ENCODE measurements at regions not wholly inside any gene's neighbourhood (a gene's known extent, or its start where the extent isn't known, plus 50 kb on each side); places are given as distances from the start of the nearest gene placed in this dataset.

- peak; percentile 63 for DNase-seq
Measured at GRCh38 chr14:71586131-71586897, 345.9 kb upstream of the RGS6 start.

GRCh38 chr14:71588028-71588427 lies 344.2 kb upstream of the RGS6 start:
- no peak for DNase-seq

GRCh38 chr14:71588576-71589215 lies 343.5 kb upstream of the RGS6 start:
- DNase-seq, result no peak

- no peak for DNase-seq
Measured at GRCh38 chr14:71589609-71590008, 342.6 kb upstream of the RGS6 start.

GRCh38 chr14:71590131-71590530 lies 342.1 kb upstream of the RGS6 start:
- DNase-seq, result no peak

GRCh38 chr14:71591231-71591630 lies 341.0 kb upstream of the RGS6 start:
- no peak for DNase-seq

- DNase-seq, result no peak
Measured at GRCh38 chr14:71591929-71592328, 340.3 kb upstream of the RGS6 start.

- DNase-seq, result no peak
Measured at GRCh38 chr14:71592361-71592760, 339.9 kb upstream of the RGS6 start.

GRCh38 chr14:71593966-71594365 lies 338.3 kb upstream of the RGS6 start:
- no peak for DNase-seq

- DNase-seq, result no peak
Measured at GRCh38 chr14:71594821-71595220, 337.4 kb upstream of the RGS6 start.

GRCh38 chr14:71595441-71595840 lies 336.8 kb upstream of the RGS6 start:
- DNase-seq, result no peak

GRCh38 chr14:71597287-71597920 lies 334.8 kb upstream of the RGS6 start:
- no peak for DNase-seq

- no peak for DNase-seq
Measured at GRCh38 chr14:71597955-71598660, 334.1 kb upstream of the RGS6 start.

- no peak for DNase-seq
Measured at GRCh38 chr14:71600309-71600708, 331.9 kb upstream of the RGS6 start.

GRCh38 chr14:71602524-71602923 lies 329.7 kb upstream of the RGS6 start:
- no peak for DNase-seq

GRCh38 chr14:71604231-71604630 lies 328.0 kb upstream of the RGS6 start:
- DNase-seq, result no peak

- no peak for DNase-seq
Measured at GRCh38 chr14:71606064-71606463, 326.2 kb upstream of the RGS6 start.

GRCh38 chr14:71606575-71606974 lies 325.7 kb upstream of the RGS6 start:
- DNase-seq, result no peak

- no peak for DNase-seq
Measured at GRCh38 chr14:71607056-71607455, 325.2 kb upstream of the RGS6 start.

- DNase-seq, result peak; percentile 49
Measured at GRCh38 chr14:71610149-71610548, 322.1 kb upstream of the RGS6 start.

GRCh38 chr14:71610797-71611196 lies 321.4 kb upstream of the RGS6 start:
- peak; percentile 41 for DNase-seq

- no peak for DNase-seq
Measured at GRCh38 chr14:71613168-71613567, 319.1 kb upstream of the RGS6 start.

- no peak for DNase-seq
Measured at GRCh38 chr14:71616013-71616412, 316.2 kb upstream of the RGS6 start.

GRCh38 chr14:71618047-71618446 lies 314.2 kb upstream of the RGS6 start:
- DNase-seq, result no peak

Data from DMS79 treated with DMSO at 0.1 percent for 48 hours (cell line).